ENCODE measurements at regions not wholly inside any gene's neighbourhood (a gene's known extent, or its start where the extent isn't known, plus 50 kb on each side); places are given as distances from the start of the nearest gene placed in this dataset.

DNA sequence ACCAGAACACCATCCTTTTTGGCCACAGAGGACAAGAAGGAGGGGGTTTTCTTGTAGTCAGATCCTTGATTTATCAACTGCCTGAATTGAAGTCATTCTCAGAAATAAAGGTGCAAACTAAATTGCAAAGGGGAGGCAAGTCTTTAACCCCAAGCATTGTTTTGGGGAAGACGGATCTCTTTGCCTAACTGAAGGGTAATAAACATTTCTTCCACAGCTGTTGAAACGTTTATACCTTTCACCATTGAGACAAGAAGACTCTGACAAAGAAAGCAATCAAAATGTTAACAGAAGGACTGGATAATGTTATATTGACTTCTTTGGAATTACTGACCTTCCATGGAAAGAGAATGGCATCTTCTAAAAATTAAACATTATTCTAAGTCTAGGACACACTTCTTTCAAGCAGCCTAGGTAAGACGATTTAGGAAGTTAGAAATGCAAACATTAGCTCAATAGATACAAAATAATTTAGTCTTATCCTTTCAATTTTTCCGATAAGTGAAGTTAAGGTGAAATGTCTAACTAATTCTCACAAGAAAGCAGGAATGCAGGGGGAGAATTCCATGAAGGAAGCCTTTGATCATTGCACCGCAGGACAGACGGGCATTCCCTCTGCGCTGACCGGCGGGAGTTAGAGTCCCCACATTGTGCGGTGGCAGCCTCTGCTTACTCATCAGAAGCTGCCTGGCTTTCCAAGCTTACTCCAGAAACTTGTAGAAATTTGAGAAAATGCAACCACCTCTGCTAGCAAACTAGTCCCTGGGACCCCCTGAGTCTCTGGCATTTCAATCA lies 69.4 kb upstream of the COPS8 start:
- no peak for DNase-seq

DNA sequence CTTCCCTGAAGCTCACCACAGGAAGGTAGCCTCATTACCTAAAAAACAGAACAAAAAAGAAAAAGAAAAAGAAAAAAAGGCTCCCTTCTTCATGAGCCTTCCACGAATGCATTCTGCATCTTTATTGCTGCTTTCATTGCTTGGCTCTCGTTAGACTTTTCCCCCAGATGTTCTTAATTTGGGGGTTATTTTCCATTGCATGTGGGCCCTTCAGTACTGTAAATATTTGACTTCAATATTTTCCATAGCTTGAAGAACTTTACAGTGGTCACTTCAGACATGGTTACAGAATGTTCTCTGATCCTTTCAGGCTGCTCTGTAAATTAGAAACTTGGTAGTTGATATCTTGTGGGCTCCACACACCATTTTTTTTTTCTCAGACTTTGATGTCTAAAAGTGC lies 65.6 kb upstream of the COPS8 start:
- DNase-seq: no peak

DNA sequence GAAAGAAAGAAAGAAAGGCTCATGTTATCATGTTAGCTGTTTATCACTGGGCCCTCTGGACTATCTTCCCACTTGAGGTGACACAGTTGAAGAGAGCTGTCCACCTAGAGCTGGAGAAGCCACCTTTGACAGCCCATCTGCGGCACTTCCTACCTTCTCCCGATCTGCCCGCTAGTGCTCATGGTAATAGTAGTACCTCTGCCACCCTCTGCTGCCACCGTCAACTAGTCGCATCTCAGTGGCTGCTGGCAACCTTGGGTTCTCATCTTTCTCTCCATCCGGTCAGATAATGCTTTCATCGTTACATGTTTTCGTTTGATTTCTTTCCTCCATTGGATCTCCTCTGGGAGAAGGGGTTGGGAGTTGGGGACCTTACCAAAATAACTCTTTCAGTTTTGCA lies 63.2 kb upstream of the COPS8 start:
- no peak for DNase-seq

DNA sequence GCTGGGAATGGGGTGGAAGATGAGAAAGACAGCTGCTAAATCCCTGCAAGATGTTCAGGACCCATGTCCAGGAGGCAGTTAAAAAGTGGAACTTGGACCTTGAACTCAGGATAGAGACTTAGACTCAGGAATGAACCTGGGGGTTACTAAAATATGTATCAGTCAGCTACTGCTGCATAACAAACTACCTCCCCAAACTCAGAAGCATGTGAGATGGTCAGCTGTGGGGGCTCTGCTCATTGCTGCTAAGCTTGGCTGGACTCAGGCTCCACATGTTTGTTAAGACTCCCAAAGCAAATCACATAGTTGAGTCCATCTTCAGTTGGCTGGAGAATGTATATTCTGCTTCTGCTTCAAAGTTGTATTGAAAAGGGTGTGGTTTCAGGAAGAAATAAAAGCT lies 61.4 kb upstream of the COPS8 start:
- no peak for DNase-seq

DNA sequence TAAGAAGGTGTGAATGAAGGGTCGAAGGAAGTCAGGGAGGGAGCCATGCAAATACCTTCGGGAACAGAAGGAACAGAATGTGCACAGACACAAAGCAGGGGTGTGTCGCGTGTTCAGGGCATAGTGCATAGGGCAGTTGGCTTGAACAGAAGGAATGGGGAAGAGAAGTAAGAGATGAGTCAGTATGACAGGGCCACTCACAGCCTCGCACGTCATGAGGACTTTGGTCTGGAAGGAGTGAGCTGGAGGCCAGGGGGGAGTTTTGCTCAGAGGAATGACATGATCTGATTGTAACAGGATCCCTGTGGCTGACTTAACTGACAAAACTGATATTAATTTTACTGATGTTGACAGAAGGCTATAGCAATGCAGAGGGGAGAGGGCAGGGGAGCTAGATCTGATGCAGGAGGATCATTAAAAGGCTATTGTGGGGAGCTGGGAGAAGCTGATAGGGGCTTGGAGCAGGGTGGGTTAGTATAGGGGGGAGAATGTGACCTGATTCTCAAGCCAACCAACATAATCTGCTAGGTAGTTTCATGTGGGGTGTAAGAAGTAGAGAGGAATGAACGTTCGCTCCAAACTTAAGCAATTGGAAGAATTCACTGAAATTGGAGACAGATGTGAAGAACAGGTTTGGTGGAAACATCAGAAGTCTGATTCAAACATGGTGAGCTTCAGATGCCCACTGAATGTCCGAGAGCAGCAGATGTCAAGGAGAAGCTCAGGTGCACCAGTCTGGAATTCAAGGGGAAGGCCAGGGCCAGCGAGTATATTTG lies 60.4 kb upstream of the COPS8 start:
- no peak for DNase-seq

DNA sequence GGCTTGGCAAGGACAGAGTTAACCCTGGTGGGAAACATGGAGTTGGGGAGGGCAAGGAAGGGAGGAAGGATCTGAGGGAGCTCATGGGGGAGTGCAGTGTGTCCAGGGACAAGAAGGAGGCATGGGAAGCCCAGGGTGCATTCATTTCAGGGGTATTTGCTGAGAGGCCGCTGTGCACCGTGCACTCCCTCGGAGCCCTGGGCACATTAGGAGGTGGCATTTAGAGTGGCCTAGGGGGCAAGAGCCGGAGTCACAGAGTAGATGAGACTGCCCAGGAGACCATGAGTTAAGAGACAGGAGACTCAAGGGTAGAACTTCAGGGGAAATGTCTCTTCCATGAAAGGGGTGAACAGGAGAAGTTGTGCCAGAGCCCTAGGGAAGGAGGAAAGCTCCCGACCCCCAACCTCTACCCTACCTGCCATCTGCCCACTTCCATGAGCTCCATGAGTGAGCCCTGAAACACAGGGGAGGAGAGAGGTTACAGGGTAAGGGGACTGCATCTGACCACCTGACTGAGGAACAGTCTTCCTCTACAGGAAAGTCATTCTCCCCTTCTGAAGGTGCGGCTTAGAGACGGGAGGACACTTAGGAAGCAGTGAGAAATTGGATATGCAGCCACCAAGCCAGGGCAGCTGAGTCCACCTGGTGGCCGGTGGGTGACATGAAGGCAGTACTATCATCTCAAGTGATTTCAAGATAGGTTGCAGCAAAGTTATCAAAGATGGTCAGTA lies 58.5 kb upstream of the COPS8 start:
- peak; percentile 14 to 22 for DNase-seq

DNA sequence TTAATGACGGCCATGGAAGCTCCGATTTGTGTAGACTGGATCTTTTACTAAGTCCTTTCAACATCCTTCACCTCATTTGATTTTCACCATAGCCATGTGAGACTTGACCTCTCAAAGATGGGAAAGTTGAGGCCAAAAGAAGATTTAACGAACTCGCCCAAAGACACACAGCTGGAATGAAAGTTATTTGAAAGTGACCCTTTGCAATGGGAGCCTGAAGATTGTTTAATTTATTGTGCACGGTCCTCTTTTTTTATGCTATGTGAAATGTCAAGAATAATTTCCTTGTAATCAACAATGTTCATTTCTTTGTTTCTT lies 58.0 kb upstream of the COPS8 start:
- DNase-seq: no peak

DNA sequence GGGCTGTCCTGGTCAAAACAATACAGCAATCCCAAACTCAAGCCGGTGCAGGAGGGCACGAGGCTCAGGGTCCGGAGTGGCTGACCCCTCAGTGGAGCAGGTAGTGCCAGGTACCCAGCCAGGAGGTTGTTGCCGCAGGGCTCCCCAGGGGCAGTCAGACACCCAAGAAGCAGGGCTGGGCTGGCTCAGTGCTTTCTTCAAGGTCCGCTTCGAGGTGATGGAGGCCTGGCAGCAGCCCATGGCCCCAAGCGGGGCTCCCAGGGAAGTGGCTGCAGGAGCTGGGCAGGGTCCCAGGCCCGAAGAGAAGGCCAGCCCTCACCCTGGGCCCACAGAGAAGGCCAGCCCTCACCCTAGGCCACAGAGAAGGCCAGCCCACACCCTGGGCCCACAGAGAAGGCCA lies 55.3 kb upstream of the COPS8 start:
- no peak for DNase-seq

DNA sequence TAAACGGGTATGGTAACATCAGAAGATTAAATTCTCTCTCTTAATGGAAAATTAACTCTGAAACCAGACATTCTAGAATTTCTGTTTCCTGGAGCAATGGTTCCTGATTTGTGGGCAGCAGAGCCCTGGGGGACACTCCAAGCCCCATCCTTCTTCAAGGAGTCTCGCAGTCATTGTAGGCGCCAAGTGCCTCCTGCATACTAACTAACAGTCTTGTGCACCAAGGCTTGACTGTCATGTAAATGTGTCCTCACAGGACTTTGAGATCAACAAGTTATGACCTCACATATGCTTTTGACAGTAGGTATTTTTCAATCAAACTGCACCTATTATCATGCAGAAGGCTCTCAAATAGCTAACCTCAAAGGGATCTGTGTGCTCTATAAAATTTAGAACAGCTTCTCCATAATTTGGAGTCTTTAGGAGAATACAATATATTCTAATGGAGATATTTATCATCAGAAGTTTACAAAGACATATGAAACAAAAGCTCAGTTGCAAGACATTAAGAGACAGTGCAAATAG lies 52.1 kb upstream of the COPS8 start:
- DNase-seq: no peak

DNA sequence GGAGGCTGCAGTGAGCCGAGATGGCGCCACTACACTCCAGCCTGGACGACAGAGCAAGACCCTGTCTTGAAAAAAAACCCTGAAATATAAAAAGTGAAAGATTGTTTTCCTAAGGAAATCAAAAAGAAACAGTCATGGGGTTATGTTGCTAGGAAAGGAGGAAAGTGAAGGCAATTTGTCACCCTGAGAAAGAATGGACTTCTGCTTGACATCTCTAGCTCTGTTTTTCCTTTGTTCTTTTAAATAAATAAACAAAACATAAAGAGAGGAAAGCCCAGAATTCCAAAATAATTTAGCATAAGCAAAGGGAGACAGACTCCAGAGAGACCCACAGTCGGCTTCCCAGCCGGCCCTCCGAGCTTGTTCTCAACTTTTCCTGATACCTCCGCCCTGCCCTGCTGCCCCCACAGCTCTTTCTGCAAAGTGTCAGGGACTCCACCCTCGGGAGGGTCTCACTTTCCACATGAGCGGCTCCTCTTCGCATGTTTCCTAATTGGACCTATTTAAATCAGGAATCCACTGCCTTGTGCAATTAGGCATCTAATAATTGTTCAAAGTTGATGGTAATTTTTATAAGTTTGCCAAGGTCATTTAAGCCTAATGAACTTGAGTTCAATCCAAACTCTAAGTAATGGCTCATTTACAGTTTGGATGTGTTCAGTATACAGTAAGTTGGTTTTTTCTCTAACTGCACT lies 49.8 kb upstream of the COPS8 start:
- no peak for DNase-seq
